ENCODE measurements at regions not wholly inside any gene's neighbourhood (a gene's known extent, or its start where the extent isn't known, plus 50 kb on each side); places are given as distances from the start of the nearest gene placed in this dataset.

- Histone ChIP-seq H3K79me2 (replicated peaks; ENCODE audit: insufficient read depth, low read length) (no peaks in the 10 kb centered on the region), H3K27me3 (ENCODE audit: insufficient read depth, low read depth, low read length) (no peaks in the 10 kb centered on the region), H4K20me1 (ENCODE audit: insufficient read depth) (no peaks in the 10 kb centered on the region), H2AFZ (ENCODE audit: low read depth, low read length) (no peak overlapping the region), H3K36me3 (ENCODE audit: insufficient read depth, low read length) (no peaks in the 10 kb centered on the region), H3K9ac (ENCODE audit: low read length) (no peak overlapping the region), H3K27ac (ENCODE audit: low read length) (peak overlapping the region; percentile 79), H3F3A (ENCODE audit: insufficient read depth, low read length, poor library complexity, severe bottlenecking) (no peaks in the 10 kb centered on the region), H3K4me3 (ENCODE audit: low read length) (no peak overlapping the region), H3K9me3 (ENCODE audit: low read length) (no peaks in the 10 kb centered on the region), H3K9me2 (ENCODE audit: insufficient read depth, low read length) (no peaks in the 10 kb centered on the region), H3K4me2 (ENCODE audit: low read length) (no peak overlapping the region)
- no peak for TF ChIP-seq POLR2AphosphoS5 (IDR thresholded peaks at IDR 0.05)
- TF ChIP-seq REST (IDR thresholded peaks at IDR 0.05; ENCODE audit: borderline replicate concordance) = no peak
- TF ChIP-seq TAF1 (IDR thresholded peaks at IDR 0.05; ENCODE audit: low read depth) = no peak
- TF ChIP-seq MXI1 (conservative IDR thresholded peaks at IDR 0.05; ENCODE audit: poor library complexity, severe bottlenecking) = no peak
- TF ChIP-seq EZH2 (IDR thresholded peaks at IDR 0.05; ENCODE audit: borderline replicate concordance, insufficient read depth, low read length, poor library complexity, severe bottlenecking) = no peak
- no peak for TF ChIP-seq RAD21 (conservative IDR thresholded peaks at IDR 0.05)
- no peak for TF ChIP-seq EP300 (conservative IDR thresholded peaks at IDR 0.05; ENCODE audit: poor library complexity, severe bottlenecking)
- TF ChIP-seq SMC3 (conservative IDR thresholded peaks at IDR 0.05; ENCODE audit: poor library complexity) = no peak
- TF ChIP-seq, protein P1, sequence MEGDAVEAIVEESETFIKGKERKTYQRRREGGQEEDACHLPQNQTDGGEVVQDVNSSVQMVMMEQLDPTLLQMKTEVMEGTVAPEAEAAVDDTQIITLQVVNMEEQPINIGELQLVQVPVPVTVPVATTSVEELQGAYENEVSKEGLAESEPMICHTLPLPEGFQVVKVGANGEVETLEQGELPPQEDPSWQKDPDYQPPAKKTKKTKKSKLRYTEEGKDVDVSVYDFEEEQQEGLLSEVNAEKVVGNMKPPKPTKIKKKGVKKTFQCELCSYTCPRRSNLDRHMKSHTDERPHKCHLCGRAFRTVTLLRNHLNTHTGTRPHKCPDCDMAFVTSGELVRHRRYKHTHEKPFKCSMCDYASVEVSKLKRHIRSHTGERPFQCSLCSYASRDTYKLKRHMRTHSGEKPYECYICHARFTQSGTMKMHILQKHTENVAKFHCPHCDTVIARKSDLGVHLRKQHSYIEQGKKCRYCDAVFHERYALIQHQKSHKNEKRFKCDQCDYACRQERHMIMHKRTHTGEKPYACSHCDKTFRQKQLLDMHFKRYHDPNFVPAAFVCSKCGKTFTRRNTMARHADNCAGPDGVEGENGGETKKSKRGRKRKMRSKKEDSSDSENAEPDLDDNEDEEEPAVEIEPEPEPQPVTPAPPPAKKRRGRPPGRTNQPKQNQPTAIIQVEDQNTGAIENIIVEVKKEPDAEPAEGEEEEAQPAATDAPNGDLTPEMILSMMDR (IDR thresholded peaks at IDR 0.05; ENCODE audit: poor library complexity, severe bottlenecking) = no peak
Measured at GRCh38 chr14:58979325-58979724, 209.1 kb upstream of the DAAM1 start.

GRCh38 chr14:58981840-58982239 is 206.6 kb upstream of the DAAM1 start:
- Histone ChIP-seq H3K27me3 (ENCODE audit: insufficient read depth, low read depth, low read length) (no peaks in the 10 kb centered on the region), H3K36me3 (ENCODE audit: insufficient read depth, low read length) (no peaks in the 10 kb centered on the region), H3K9me3 (ENCODE audit: low read length) (no peaks in the 10 kb centered on the region), H3K79me2 (replicated peaks; ENCODE audit: insufficient read depth, low read length) (no peaks in the 10 kb centered on the region), H3K9ac (ENCODE audit: low read length) (no peak overlapping the region), H3K4me3 (ENCODE audit: low read length) (no peak overlapping the region), H3K27ac (ENCODE audit: low read length) (no peak overlapping the region), H3F3A (ENCODE audit: insufficient read depth, low read length, poor library complexity, severe bottlenecking) (no peaks in the 10 kb centered on the region), H3K9me2 (ENCODE audit: insufficient read depth, low read length) (no peaks in the 10 kb centered on the region), H3K4me2 (ENCODE audit: low read length) (no peak overlapping the region), H2AFZ (ENCODE audit: low read depth, low read length) (no peak overlapping the region), H4K20me1 (ENCODE audit: insufficient read depth) (no peaks in the 10 kb centered on the region)
- TF ChIP-seq, protein P1 (IDR thresholded peaks at IDR 0.05; ENCODE audit: poor library complexity, severe bottlenecking) = no peak
- TF ChIP-seq TAF1 (IDR thresholded peaks at IDR 0.05; ENCODE audit: low read depth) = no peak
- TF ChIP-seq EP300 (conservative IDR thresholded peaks at IDR 0.05; ENCODE audit: poor library complexity, severe bottlenecking) = no peak
- TF ChIP-seq POLR2AphosphoS5 (IDR thresholded peaks at IDR 0.05) = no peak
- TF ChIP-seq REST (IDR thresholded peaks at IDR 0.05; ENCODE audit: borderline replicate concordance) = no peak
- no peak for TF ChIP-seq SMC3 (conservative IDR thresholded peaks at IDR 0.05; ENCODE audit: poor library complexity)
- TF ChIP-seq RAD21 (conservative IDR thresholded peaks at IDR 0.05) = no peak
- no peak for TF ChIP-seq MXI1 (conservative IDR thresholded peaks at IDR 0.05; ENCODE audit: poor library complexity, severe bottlenecking)
- TF ChIP-seq EZH2 (IDR thresholded peaks at IDR 0.05; ENCODE audit: borderline replicate concordance, insufficient read depth, low read length, poor library complexity, severe bottlenecking) = no peak
